Heart left ventricle (tissue), 16 donors: ENCODE measurements at regions not wholly inside any gene's neighbourhood (a gene's known extent, or its start where the extent isn't known, plus 50 kb on each side); places are given as distances from the start of the nearest gene placed in this dataset.

Source experiments
- ATAC-seq, 4 donors: fragments of 200-7000 bp; cut with Tn5 transposase; one replicate each; pipeline ENCODE4 v1.9.1; 2020 to 2022; ENCODE audit warnings: moderate library complexity in 4 of 4, mild to moderate bottlenecking in 3 of 4, moderate number of reproducible peaks in 1 of 4
- DNase-seq, 5 donors: peaks; one replicate each; pipeline ENCODE4 v3.0.0-alpha.2; 2020
- H3K27ac ChIP-seq, 12 donors: fragments of 200-600 bp; sonication (generic) in 4 of 12; one replicate each; pipeline versions ENCODE4 v1.5.0 to v1.8.0; 2016 to 2022; ENCODE audit warnings: mild to moderate bottlenecking in 2 of 12
- H3K27me3 ChIP-seq, 9 donors: fragments of 200-600 bp; sonication (generic) in 2 of 9; one replicate each; pipeline versions ENCODE4 v1.5.1 to v1.8.0; 2016 to 2022; ENCODE audit warnings: mild to moderate bottlenecking in 3 of 9
- H3K36me3 ChIP-seq, 9 donors: fragments of 200-600 bp; sonication (generic) in 2 of 9; one replicate each; pipeline versions ENCODE4 v1.5.0 to v1.8.0; 2018 to 2022; ENCODE audit warnings: mild to moderate bottlenecking in 2 of 9
- H3K4me1 ChIP-seq, 12 donors: fragments of 200-600 bp; sonication (generic) in 4 of 12; one replicate each; pipeline versions ENCODE4 v1.5.0 to v1.8.0; 2016 to 2022; ENCODE audit warnings: mild to moderate bottlenecking in 3 of 12
- H3K4me3 ChIP-seq, 12 donors: fragments of 200-600 bp; sonication (generic) in 4 of 12; one replicate each; pipeline versions ENCODE4 v1.5.0 to v1.8.0; 2017 to 2022; ENCODE audit warnings: mild to moderate bottlenecking in 9 of 12, moderate library complexity in 4 of 12
- H3K9me3 ChIP-seq, 12 donors: fragments of 200-600 bp; sonication (generic) in 4 of 12; one replicate each; pipeline versions ENCODE4 v1.5.0 to v1.8.0; 2016 to 2022; ENCODE audit warnings: mild to moderate bottlenecking in 1 of 12
- CTCF ChIP-seq, 12 donors: fragments of 200-600 bp; sonication (generic) in 4 of 12; IDR thresholded peaks; one replicate each; pipeline versions ENCODE4 v1.5.0 to v1.8.0; 2018 to 2022; ENCODE audit warnings: antibody characterized with exemption in 12 of 12, mild to moderate bottlenecking in 5 of 12
- POLR2A ChIP-seq, 2 donors: fragments of 450-650 bp; IDR thresholded peaks; one replicate each; pipeline ENCODE4 v1.6.1; 2017; ENCODE audit warnings: antibody characterized with exemption in 2 of 2, mild to moderate bottlenecking in 2 of 2, moderate library complexity in 2 of 2
- WGBS, 4 donors: extraction: QIAGEN DNeasy Blood & Tissue Kit in 2 of 4; methylation state at CpG; one replicate each; pipeline versions ENCODE4 v1.1.5 to v1.1.7; 2013 to 2018; 5-methylcytosine and 5-hydroxymethylcytosine counted together
- intact Hi-C, 10 donors: fragments of 100-400 bp; cut with DNase I; formaldehyde crosslinking; loops; one replicate each; pipeline versions ENCODE4 v1.11.1 to v1.14.2; 2022
- donor health status: ischemic (EF 13 %, LVEDD 7.1; RV severe dilation, severe dysfunction).
- donor health status: healthy with polysubstance abuse.
- donor health status: DM: no; HTN: yes; CAD: no.
- donor health status: DM: no; HTN: no; CAD: no.
- donor health status: ischemic (EF 25% LVEDD 6.9; RV normal size, moderate dysfunction).
- donor health status: ischemic (EF 25% LVEDD 5.7; RV mildly dilated, moderate dysfunction).
- donor health status: healthy.
- donor health status: DM: yes; HTN: yes; CAD: no.
- donor health status: ischemic (EF 35%, LVEDD 5.7; RV mildly dilated, moderate dysfunction).
- donor health status: nonischemic (EF 11% LVEDD 7.7; RV severe dilation, severe dysfunction).
- donor health status: DM: yes; HTN: yes; CAD: no.
- donor health status: PGD.
- donor health status: ischemic (EF 29% LVEDD 5.4; RV normal size, mild dysfunction).
- donor health status: nonischemic (EF 23%, LVEDD 6.1; RV moderate dilation, normal function).

- DNase-seq, result no peak
Measured at GRCh38 chrX:127570276-127570675, 481.9 kb downstream of the ACTRT1 start.

GRCh38 chrX:127568691-127569090 is 483.5 kb downstream of the ACTRT1 start:
- H3K27me3 ChIP-seq, result no peaks in the 10 kb centered on the region
- TF ChIP-seq POLR2A (IDR thresholded peaks at IDR 0.05) (no peak), CTCF (IDR thresholded peaks at IDR 0.05) (no peak)
- no peaks in the 10 kb centered on the region for H3K9me3 ChIP-seq
- H3K36me3 ChIP-seq, result no peaks in the 10 kb centered on the region
- 25 to 68% (median 57%) methylated on average over 1 of the region's 1 CpG for WGBS, 4 donors
- H3K4me1 ChIP-seq, result no peaks in the 10 kb centered on the region
- no peak overlapping the region for H3K27ac ChIP-seq
- no peak for DNase-seq
- intact Hi-C loops, result no loop called here
- no peak overlapping the region for H3K4me3 ChIP-seq
- ATAC-seq, result no peak

More at GRCh38 chrX:127570276-127570675, 481.9 kb downstream of the ACTRT1 start:
- H3K27ac ChIP-seq, result no peak overlapping the region
- no peak for ATAC-seq
- no peaks in the 10 kb centered on the region for H3K27me3 ChIP-seq
- no peaks in the 10 kb centered on the region for H3K4me1 ChIP-seq
- TF ChIP-seq POLR2A (IDR thresholded peaks at IDR 0.05) (no peak), CTCF (IDR thresholded peaks at IDR 0.05) (no peak)
- intact Hi-C loops, result no loop called here
- H3K4me3 ChIP-seq, result no peak overlapping the region
- no peaks in the 10 kb centered on the region for H3K36me3 ChIP-seq
- H3K9me3 ChIP-seq, result no peaks in the 10 kb centered on the region

- WGBS, 4 donors, result 43 to 78% (median 53%) methylated on average over 2 of the region's 2 CpGs
- H3K4me1 ChIP-seq, result no peaks in the 10 kb centered on the region
- intact Hi-C loops, result no loop called here
- H3K4me3 ChIP-seq, result no peak overlapping the region
- H3K36me3 ChIP-seq, result no peaks in the 10 kb centered on the region
- ATAC-seq (no peak), DNase-seq (no peak)
- no peak overlapping the region for H3K27ac ChIP-seq
- TF ChIP-seq CTCF (IDR thresholded peaks at IDR 0.05), result no peak
- TF ChIP-seq POLR2A (IDR thresholded peaks at IDR 0.05), result no peak
- H3K9me3 ChIP-seq, result peaks cover 0 to 11% (median 0%) of the 10 kb centered on the region in 12 donors
- H3K27me3 ChIP-seq, result no peaks in the 10 kb centered on the region
Measured at GRCh38 chrX:127558811-127559210, 493.4 kb downstream of the ACTRT1 start.

GRCh38 chrX:127552571-127552970 is 499.6 kb downstream of the ACTRT1 start:
- H3K9me3 ChIP-seq, result peaks cover 0 to 2% (median 0%) of the 10 kb centered on the region in 12 donors
- no peak overlapping the region for H3K27ac ChIP-seq
- DNase-seq, result no peak
- 38 to 73% (median 48%) methylated on average over 3 of the region's 3 CpGs for WGBS, 4 donors
- TF ChIP-seq CTCF (IDR thresholded peaks at IDR 0.05) (no peak), POLR2A (IDR thresholded peaks at IDR 0.05) (no peak)
- H3K4me3 ChIP-seq, result no peak overlapping the region
- H3K4me1 ChIP-seq, result no peaks in the 10 kb centered on the region
- H3K36me3 ChIP-seq, result no peaks in the 10 kb centered on the region
- no peak for ATAC-seq
- intact Hi-C loops, result no loop called here
- no peaks in the 10 kb centered on the region for H3K27me3 ChIP-seq
